GM13976 (cell line): ENCODE measurements at regions not wholly inside any gene's neighbourhood (a gene's known extent, or its start where the extent isn't known, plus 50 kb on each side); places are given as distances from the start of the nearest gene placed in this dataset.

Experiments
- DNase-seq: peaks from one replicate; pipeline ENCODE4 v3.0.0; 2012; ENCODE audit warnings: low spot score
- CTCF ChIP-seq: IDR thresholded peaks from 2 replicates; pipeline ENCODE4 v1.5.1; 2012; ENCODE audit warnings: borderline replicate concordance, mild to moderate bottlenecking; ENCODE audit not compliant: insufficient read depth; ENCODE audit errors: extremely low read depth, missing control alignments, control extremely low read depth
- in situ Hi-C: fragments of 300-500 bp; cut with MboI; formaldehyde crosslinking; loops from one replicate; pipeline ENCODE4 v1.12.0; 2022; ENCODE audit warnings: low sequenced_read_pairs, mixed read lengths, inconsistent platforms; ENCODE audit not compliant: unreplicated experiment

GRCh38 chr2:107393516-107393915 lies 433.2 kb upstream of the RGPD4 start:
- in situ Hi-C loops, result no loop called here
- no peak for DNase-seq
- no peak for TF ChIP-seq CTCF

- no peak for DNase-seq
- TF ChIP-seq CTCF, result no peak
- in situ Hi-C loops, result no loop called here
Observed at GRCh38 chr2:107398683-107399082, 428.0 kb upstream of the RGPD4 start.

GRCh38 chr2:107402330-107402729 lies 424.4 kb upstream of the RGPD4 start:
- TF ChIP-seq CTCF, result no peak
- in situ Hi-C loops, result no loop called here
- no peak for DNase-seq

GRCh38 chr2:107405261-107405660 lies 421.4 kb upstream of the RGPD4 start:
- in situ Hi-C loops, result no loop called here
- no peak for TF ChIP-seq CTCF
- DNase-seq, result no peak

- TF ChIP-seq CTCF, result no peak
- in situ Hi-C loops, result no loop called here
- DNase-seq, result no peak
Observed at GRCh38 chr2:107407017-107407416, 419.7 kb upstream of the RGPD4 start.

GRCh38 chr2:107407974-107408373 lies 418.7 kb upstream of the RGPD4 start:
- in situ Hi-C loops, result no loop called here
- no peak for DNase-seq
- no peak for TF ChIP-seq CTCF

GRCh38 chr2:107411267-107411666 lies 415.4 kb upstream of the RGPD4 start:
- no peak for TF ChIP-seq CTCF
- in situ Hi-C loops, result no loop called here
- no peak for DNase-seq
